A673 (cell line): ENCODE measurements at regions not wholly inside any gene's neighbourhood (a gene's known extent, or its start where the extent isn't known, plus 50 kb on each side); places are given as distances from the start of the nearest gene placed in this dataset.

Source experiments
- BruUV-seq: library from RNA; stranded (reverse); fragments of 400-500 nt; replicated peaks from 2 replicates; lab custom pipeline; 2021; lab: Mats Ljungman, UMichigan
- CTCF ChIA-PET: fragments of 300-600 bp; sonication (Branson Sonifier 250); formaldehyde crosslinking; loops from one replicate; lab custom pipeline; 2022; ENCODE audit warnings: antibody characterized with exemption; lab: Charles Lee
- POLR2A ChIA-PET: fragments of 300-600 bp; sonication (Branson Sonifier 250); formaldehyde crosslinking; loops from one replicate; lab custom pipeline; 2022; ENCODE audit warnings: antibody characterized with exemption; ENCODE audit not compliant: low non-redundant PET; lab: Charles Lee
- DNase-seq: peaks from one replicate; pipeline ENCODE4 v3.0.0-alpha.2; 2015; ENCODE audit warnings: low spot score
- H3K27ac ChIP-seq: fragments of 200-600 bp; sonication (generic); 2 replicates; pipeline ENCODE4 v1.5.1; 2016; ENCODE audit warnings: mixed run types, low read depth, mild to moderate bottlenecking, mixed read lengths, antibody characterized with exemption, low read length; ENCODE audit not compliant: poor library complexity, severe bottlenecking
- H3K27me3 ChIP-seq: fragments of 200-600 bp; sonication (generic); replicated peaks from 2 replicates; pipeline ENCODE4 v1.6.1; 2017; ENCODE audit warnings: mixed run types, low read depth, mild to moderate bottlenecking, mixed read lengths, antibody characterized with exemption, low read length; ENCODE audit not compliant: insufficient read depth, poor library complexity
- H3K36me3 ChIP-seq: fragments of 200-600 bp; sonication (generic); 2 replicates; pipeline ENCODE4 v1.6.1; 2016; ENCODE audit warnings: mixed run types, mild to moderate bottlenecking, mixed read lengths, antibody characterized with exemption, low read length; ENCODE audit not compliant: insufficient read depth, poor library complexity, severe bottlenecking
- H3K4me1 ChIP-seq: fragments of 200-600 bp; sonication (generic); 2 replicates; pipeline ENCODE4 v1.6.1; 2017; ENCODE audit warnings: mixed run types, mild to moderate bottlenecking, mixed read lengths, antibody characterized with exemption, low read length; ENCODE audit not compliant: insufficient read depth, poor library complexity, severe bottlenecking
- H3K4me3 ChIP-seq: fragments of 200-600 bp; sonication (generic); 2 replicates; pipeline ENCODE4 v1.5.1; 2016; ENCODE audit warnings: low read depth, mixed run types, mild to moderate bottlenecking, mixed read lengths, low read length; ENCODE audit not compliant: poor library complexity, severe bottlenecking
- H3K9me3 ChIP-seq: fragments of 200-600 bp; sonication (generic); 2 replicates; pipeline ENCODE4 v1.6.1; 2016; ENCODE audit warnings: mixed run types, low read depth, mild to moderate bottlenecking, mixed read lengths, antibody characterized with exemption, low read length; ENCODE audit not compliant: poor library complexity, severe bottlenecking
- EZH2 ChIP-seq: fragments of 200-600 bp; sonication (generic); IDR thresholded peaks from 2 replicates; pipeline ENCODE4 v1.6.1; 2017; ENCODE audit warnings: borderline replicate concordance, low read depth, mild to moderate bottlenecking, mixed read lengths, antibody characterized with exemption, low read length; ENCODE audit not compliant: poor library complexity, severe bottlenecking
- intact Hi-C: fragments of 100-400 bp; cut with micrococcal nuclease; formaldehyde crosslinking; loops from one replicate; pipeline ENCODE4 v1.10.0; 2022; ENCODE audit not compliant: unreplicated experiment
- TF ChIP-seq, protein P1 (sequence below): fragments of 300-800, 200-600 bp; sonication (generic); conservative IDR thresholded peaks from 2 replicates; pipeline ENCODE4 v1.5.1; 2017; ENCODE audit warnings: low read depth, mild to moderate bottlenecking, antibody characterized with exemption, low read length, moderate library complexity, mixed read lengths

DNA sequence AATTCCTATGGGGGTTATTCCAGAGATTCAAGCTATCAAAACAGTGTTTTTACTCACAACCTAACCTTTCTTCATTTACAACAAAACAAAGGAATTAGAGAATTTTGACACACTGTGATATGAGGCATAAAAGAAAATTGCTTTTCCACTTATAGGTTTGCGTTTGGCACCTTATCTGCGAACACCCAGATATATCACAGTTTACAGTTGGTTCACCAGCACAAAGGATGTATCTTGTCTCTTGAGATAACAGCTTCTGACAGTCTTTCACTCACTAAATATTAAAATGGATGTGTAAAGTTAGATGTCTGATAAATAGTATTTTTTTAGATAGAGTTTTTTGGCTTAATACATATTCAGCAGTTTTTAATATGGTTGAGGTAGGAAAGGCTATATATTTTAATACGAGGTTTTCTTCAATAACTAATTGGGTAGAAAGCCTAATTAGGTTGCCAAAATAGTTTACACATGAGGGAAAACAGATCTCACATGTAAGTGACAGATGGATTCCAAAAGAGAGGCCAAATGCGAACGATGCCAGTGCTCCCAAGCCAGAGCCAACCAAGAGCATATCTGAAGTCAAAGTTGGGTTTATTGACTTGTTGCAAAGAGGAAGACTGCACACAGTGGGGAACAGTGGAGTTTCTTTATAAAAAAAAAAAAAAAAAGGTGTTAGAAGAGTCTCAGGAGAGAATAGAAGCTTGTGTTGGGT lies 1495.2 kb downstream of the MAT2B start:
- H3K4me1 ChIP-seq = no peaks in the 10 kb centered on the region
- no peaks in the 10 kb centered on the region for H3K27me3 ChIP-seq
- DNase-seq = no peak
- no peak overlapping the region for H3K27ac ChIP-seq
- no peak for TF ChIP-seq EZH2
- TF ChIP-seq, protein P1, sequence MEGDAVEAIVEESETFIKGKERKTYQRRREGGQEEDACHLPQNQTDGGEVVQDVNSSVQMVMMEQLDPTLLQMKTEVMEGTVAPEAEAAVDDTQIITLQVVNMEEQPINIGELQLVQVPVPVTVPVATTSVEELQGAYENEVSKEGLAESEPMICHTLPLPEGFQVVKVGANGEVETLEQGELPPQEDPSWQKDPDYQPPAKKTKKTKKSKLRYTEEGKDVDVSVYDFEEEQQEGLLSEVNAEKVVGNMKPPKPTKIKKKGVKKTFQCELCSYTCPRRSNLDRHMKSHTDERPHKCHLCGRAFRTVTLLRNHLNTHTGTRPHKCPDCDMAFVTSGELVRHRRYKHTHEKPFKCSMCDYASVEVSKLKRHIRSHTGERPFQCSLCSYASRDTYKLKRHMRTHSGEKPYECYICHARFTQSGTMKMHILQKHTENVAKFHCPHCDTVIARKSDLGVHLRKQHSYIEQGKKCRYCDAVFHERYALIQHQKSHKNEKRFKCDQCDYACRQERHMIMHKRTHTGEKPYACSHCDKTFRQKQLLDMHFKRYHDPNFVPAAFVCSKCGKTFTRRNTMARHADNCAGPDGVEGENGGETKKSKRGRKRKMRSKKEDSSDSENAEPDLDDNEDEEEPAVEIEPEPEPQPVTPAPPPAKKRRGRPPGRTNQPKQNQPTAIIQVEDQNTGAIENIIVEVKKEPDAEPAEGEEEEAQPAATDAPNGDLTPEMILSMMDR = no peak
- POLR2A ChIA-PET = interaction anchor here (0.6 kb wide), 1 partner anchor 112 kb away, joined by 4 read pairs; no protein-coding TSS in a partner anchor
- CTCF ChIA-PET = no interaction called here
- H3K4me3 ChIP-seq = no peak overlapping the region
- no peaks in the 10 kb centered on the region for H3K9me3 ChIP-seq
- intact Hi-C loops = no loop called here
- no peaks in the 10 kb centered on the region for H3K36me3 ChIP-seq
- BruUV-seq = no TSS peak

DNA sequence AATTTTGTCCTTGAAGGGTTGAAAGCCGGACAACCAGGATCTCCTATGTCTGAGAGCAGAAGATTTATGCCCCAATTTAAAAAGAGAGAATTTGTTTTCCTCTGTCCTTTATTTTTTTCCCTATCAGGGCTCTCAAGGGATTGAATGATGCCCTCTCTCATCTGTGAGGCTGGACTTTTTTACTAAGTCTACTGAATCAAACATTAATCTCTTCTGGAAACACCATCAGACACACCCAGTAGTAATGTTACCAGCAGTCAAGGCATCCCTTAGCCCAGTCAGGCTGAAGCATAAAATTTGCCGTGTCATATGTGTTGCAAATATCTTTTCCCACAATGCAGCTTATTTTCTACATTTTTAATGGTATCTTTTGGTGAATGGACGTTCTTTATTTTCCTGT lies 1497.9 kb downstream of the MAT2B start:
- no peaks in the 10 kb centered on the region for H3K36me3 ChIP-seq
- CTCF ChIA-PET = no interaction called here
- intact Hi-C loops = no loop called here
- no peak overlapping the region for H3K27ac ChIP-seq
- POLR2A ChIA-PET = no interaction called here
- peaks cover 9% of the 10 kb centered on the region for H3K27me3 ChIP-seq
- no peaks in the 10 kb centered on the region for H3K4me1 ChIP-seq
- BruUV-seq = no TSS peak
- no peak overlapping the region for H3K4me3 ChIP-seq
- H3K9me3 ChIP-seq = no peaks in the 10 kb centered on the region
- DNase-seq = no peak
- TF ChIP-seq, protein P1 = no peak
- no peak for TF ChIP-seq EZH2

DNA sequence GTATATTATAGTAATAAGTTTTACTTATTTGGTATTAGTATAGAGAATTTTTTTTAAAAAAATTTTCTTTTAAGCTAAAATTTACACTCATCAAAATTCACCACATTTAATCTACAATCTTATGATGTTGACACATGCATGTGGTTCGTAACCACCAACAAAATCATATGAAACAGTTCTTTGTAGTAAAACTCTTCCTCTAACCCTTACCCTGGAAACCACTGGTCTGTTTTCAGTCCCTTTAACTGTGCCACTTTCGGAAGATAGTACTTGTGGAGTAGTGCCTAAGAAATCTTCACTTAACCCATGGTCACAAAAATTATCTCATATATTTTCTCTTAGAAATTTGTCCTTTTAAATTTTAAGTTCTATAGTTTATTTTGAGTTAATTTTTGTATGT lies 1498.8 kb downstream of the MAT2B start:
- DNase-seq = no peak
- BruUV-seq = no TSS peak
- intact Hi-C loops = no loop called here
- no peak overlapping the region for H3K27ac ChIP-seq
- no peak overlapping the region for H3K4me3 ChIP-seq
- peaks cover 12% of the 10 kb centered on the region for H3K27me3 ChIP-seq
- H3K4me1 ChIP-seq = no peaks in the 10 kb centered on the region
- no peaks in the 10 kb centered on the region for H3K9me3 ChIP-seq
- ChIA-PET POLR2A (no interaction called here), CTCF (no interaction called here)
- TF ChIP-seq EZH2 = no peak
- TF ChIP-seq, protein P1 = no peak
- no peaks in the 10 kb centered on the region for H3K36me3 ChIP-seq
